ENCODE measurements at regions not wholly inside any gene's neighbourhood (a gene's known extent, or its start where the extent isn't known, plus 50 kb on each side); places are given as distances from the start of the nearest gene placed in this dataset.

DNA sequence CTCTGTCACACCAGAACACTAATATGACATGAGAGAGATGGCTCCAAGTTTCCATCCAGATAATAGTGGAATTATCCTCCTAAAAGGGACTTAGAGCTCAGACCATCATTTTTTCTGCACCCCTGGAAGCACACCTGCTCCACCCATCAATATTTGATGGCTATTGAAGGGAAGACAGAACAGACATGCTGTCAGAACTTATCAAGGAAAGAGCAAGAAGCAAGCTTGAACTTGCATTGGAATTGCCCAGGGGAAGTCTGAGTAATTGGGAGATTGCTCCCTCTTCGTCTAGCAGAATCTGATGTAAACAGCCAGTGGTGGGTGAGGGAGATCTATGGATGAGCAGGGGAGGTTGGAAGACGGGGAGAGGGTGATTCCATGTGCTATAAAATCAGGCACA lies 874.4 kb upstream of the TENM4 start:
- no peak for ATAC-seq
- TF ChIP-seq BACH2 (CRISPR knock-in tag; IDR thresholded peaks at IDR 0.05; ENCODE audit: borderline replicate concordance) (no peak), ZNF70 (CRISPR knock-in tag; IDR thresholded peaks at IDR 0.05) (no peak), TOX (CRISPR knock-in tag; IDR thresholded peaks at IDR 0.05; ENCODE audit: borderline replicate concordance) (no peak), ZC3H10 (CRISPR knock-in tag; IDR thresholded peaks at IDR 0.05) (no peak), CSDC2 (CRISPR knock-in tag; IDR thresholded peaks at IDR 0.05) (no peak), ARNTL (CRISPR knock-in tag; IDR thresholded peaks at IDR 0.05; ENCODE audit: borderline replicate concordance, low read depth) (no peak), ZFP3 (CRISPR knock-in tag; IDR thresholded peaks at IDR 0.05) (no peak), ZNF8 (CRISPR knock-in tag; IDR thresholded peaks at IDR 0.05) (no peak), OSR1 (CRISPR knock-in tag; IDR thresholded peaks at IDR 0.05) (no peak), ZFP30 (CRISPR knock-in tag; IDR thresholded peaks at IDR 0.05) (no peak)
- TF ChIP-seq, protein P1, sequence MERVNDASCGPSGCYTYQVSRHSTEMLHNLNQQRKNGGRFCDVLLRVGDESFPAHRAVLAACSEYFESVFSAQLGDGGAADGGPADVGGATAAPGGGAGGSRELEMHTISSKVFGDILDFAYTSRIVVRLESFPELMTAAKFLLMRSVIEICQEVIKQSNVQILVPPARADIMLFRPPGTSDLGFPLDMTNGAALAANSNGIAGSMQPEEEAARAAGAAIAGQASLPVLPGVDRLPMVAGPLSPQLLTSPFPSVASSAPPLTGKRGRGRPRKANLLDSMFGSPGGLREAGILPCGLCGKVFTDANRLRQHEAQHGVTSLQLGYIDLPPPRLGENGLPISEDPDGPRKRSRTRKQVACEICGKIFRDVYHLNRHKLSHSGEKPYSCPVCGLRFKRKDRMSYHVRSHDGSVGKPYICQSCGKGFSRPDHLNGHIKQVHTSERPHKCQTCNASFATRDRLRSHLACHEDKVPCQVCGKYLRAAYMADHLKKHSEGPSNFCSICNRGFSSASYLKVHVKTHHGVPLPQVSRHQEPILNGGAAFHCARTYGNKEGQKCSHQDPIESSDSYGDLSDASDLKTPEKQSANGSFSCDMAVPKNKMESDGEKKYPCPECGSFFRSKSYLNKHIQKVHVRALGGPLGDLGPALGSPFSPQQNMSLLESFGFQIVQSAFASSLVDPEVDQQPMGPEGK (CRISPR knock-in tag; IDR thresholded peaks at IDR 0.05; ENCODE audit: borderline replicate concordance) = no peak
- TF ChIP-seq, protein P2, sequence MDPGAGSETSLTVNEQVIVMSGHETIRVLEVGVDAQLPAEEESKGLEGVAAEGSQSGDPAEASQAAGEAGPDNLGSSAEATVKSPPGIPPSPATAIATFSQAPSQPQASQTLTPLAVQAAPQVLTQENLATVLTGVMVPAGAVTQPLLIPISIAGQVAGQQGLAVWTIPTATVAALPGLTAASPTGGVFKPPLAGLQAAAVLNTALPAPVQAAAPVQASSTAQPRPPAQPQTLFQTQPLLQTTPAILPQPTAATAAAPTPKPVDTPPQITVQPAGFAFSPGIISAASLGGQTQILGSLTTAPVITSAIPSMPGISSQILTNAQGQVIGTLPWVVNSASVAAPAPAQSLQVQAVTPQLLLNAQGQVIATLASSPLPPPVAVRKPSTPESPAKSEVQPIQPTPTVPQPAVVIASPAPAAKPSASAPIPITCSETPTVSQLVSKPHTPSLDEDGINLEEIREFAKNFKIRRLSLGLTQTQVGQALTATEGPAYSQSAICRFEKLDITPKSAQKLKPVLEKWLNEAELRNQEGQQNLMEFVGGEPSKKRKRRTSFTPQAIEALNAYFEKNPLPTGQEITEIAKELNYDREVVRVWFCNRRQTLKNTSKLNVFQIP (CRISPR knock-in tag; IDR thresholded peaks at IDR 0.05; ENCODE audit: borderline replicate concordance, low read depth) = no peak
- TF ChIP-seq, protein P3, sequence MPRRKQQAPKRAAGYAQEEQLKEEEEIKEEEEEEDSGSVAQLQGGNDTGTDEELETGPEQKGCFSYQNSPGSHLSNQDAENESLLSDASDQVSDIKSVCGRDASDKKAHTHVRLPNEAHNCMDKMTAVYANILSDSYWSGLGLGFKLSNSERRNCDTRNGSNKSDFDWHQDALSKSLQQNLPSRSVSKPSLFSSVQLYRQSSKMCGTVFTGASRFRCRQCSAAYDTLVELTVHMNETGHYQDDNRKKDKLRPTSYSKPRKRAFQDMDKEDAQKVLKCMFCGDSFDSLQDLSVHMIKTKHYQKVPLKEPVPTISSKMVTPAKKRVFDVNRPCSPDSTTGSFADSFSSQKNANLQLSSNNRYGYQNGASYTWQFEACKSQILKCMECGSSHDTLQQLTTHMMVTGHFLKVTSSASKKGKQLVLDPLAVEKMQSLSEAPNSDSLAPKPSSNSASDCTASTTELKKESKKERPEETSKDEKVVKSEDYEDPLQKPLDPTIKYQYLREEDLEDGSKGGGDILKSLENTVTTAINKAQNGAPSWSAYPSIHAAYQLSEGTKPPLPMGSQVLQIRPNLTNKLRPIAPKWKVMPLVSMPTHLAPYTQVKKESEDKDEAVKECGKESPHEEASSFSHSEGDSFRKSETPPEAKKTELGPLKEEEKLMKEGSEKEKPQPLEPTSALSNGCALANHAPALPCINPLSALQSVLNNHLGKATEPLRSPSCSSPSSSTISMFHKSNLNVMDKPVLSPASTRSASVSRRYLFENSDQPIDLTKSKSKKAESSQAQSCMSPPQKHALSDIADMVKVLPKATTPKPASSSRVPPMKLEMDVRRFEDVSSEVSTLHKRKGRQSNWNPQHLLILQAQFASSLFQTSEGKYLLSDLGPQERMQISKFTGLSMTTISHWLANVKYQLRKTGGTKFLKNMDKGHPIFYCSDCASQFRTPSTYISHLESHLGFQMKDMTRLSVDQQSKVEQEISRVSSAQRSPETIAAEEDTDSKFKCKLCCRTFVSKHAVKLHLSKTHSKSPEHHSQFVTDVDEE (CRISPR knock-in tag; IDR thresholded peaks at IDR 0.05) = no peak
- TF ChIP-seq, protein P4, sequence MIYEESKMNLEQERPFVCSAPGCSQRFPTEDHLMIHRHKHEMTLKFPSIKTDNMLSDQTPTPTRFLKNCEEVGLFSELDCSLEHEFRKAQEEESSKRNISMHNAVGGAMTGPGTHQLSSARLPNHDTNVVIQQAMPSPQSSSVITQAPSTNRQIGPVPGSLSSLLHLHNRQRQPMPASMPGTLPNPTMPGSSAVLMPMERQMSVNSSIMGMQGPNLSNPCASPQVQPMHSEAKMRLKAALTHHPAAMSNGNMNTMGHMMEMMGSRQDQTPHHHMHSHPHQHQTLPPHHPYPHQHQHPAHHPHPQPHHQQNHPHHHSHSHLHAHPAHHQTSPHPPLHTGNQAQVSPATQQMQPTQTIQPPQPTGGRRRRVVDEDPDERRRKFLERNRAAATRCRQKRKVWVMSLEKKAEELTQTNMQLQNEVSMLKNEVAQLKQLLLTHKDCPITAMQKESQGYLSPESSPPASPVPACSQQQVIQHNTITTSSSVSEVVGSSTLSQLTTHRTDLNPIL (CRISPR knock-in tag; IDR thresholded peaks at IDR 0.05; ENCODE audit: low read depth) = no peak

DNA sequence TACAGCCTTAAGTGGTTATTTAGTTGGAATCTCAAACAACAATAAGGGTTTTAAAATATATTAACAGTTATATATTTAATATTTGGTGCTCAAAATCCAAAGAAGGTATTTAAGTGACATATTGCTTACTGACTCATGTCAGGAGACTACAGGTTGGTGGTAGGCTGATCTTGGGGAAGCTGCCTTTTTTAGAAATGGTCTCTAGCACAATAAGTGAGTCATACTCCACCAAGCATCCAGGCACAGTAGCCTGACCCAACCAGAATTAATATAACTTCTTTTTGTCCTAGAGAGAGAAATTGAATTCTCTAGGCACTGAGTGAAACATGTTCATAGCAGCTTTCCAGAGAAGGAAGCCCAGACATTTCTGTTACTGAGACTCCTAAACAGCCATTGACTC lies 868.5 kb upstream of the TENM4 start:
- no peak for ATAC-seq
- TF ChIP-seq ZC3H10 (CRISPR knock-in tag; IDR thresholded peaks at IDR 0.05) (no peak), GLIS3 (CRISPR knock-in tag; IDR thresholded peaks at IDR 0.05) (no peak), ZNF565 (CRISPR knock-in tag; conservative IDR thresholded peaks at IDR 0.05; ENCODE audit: low read depth) (no peak), RARB (CRISPR knock-in tag; IDR thresholded peaks at IDR 0.05) (no peak), ISL1 (CRISPR knock-in tag; IDR thresholded peaks at IDR 0.05) (no peak), ZNF70 (CRISPR knock-in tag; IDR thresholded peaks at IDR 0.05) (no peak), PPARA (CRISPR knock-in tag; IDR thresholded peaks at IDR 0.05; ENCODE audit: borderline replicate concordance) (no peak), ARNTL (CRISPR knock-in tag; IDR thresholded peaks at IDR 0.05; ENCODE audit: borderline replicate concordance, low read depth) (no peak), CSDC2 (CRISPR knock-in tag; IDR thresholded peaks at IDR 0.05) (no peak), TCF4 (CRISPR knock-in tag; IDR thresholded peaks at IDR 0.05; ENCODE audit: borderline replicate concordance) (no peak), SNAI2 (CRISPR knock-in tag; IDR thresholded peaks at IDR 0.05) (no peak), OSR1 (CRISPR knock-in tag; IDR thresholded peaks at IDR 0.05) (no peak), ZFP30 (CRISPR knock-in tag; IDR thresholded peaks at IDR 0.05) (no peak), TOX (CRISPR knock-in tag; IDR thresholded peaks at IDR 0.05; ENCODE audit: borderline replicate concordance) (no peak), ZFP3 (CRISPR knock-in tag; IDR thresholded peaks at IDR 0.05) (no peak), ZNF8 (CRISPR knock-in tag; IDR thresholded peaks at IDR 0.05) (no peak)
- TF ChIP-seq, protein P1 (CRISPR knock-in tag; IDR thresholded peaks at IDR 0.05; ENCODE audit: borderline replicate concordance) = no peak
- TF ChIP-seq, protein P4 (CRISPR knock-in tag; IDR thresholded peaks at IDR 0.05; ENCODE audit: low read depth) = no peak
- TF ChIP-seq, protein P2 (CRISPR knock-in tag; IDR thresholded peaks at IDR 0.05; ENCODE audit: borderline replicate concordance, low read depth) = no peak
- TF ChIP-seq, protein P3 (CRISPR knock-in tag; IDR thresholded peaks at IDR 0.05) = no peak

Data from SK-N-SH treated with all-trans-retinoic acid at 6 μM for 48 hours (cell line).